Mucosa of rectum (tissue), 2 donors: ENCODE measurements at regions not wholly inside any gene's neighbourhood (a gene's known extent, or its start where the extent isn't known, plus 50 kb on each side); places are given as distances from the start of the nearest gene placed in this dataset.

Source experiments
- H3K27ac ChIP-seq, 2 donors: one replicate each; pipeline ENCODE4 v1.7.0; 2013; ENCODE audit warnings: inconsistent platforms in 2 of 2, low read depth in 2 of 2, low read length in 2 of 2
- H3K27me3 ChIP-seq, 2 donors: one replicate each; pipeline ENCODE4 v1.7.0; 2013; ENCODE audit warnings: low read length in 2 of 2; ENCODE audit not compliant: control insufficient read depth in 2 of 2, insufficient read depth in 2 of 2
- H3K36me3 ChIP-seq, 2 donors: one replicate each; pipeline ENCODE4 v1.7.0; 2013; ENCODE audit warnings: low read length in 2 of 2; ENCODE audit not compliant: control insufficient read depth in 2 of 2, insufficient read depth in 2 of 2
- H3K4me1 ChIP-seq, 2 donors: one replicate each; pipeline ENCODE4 v1.7.0; 2013; ENCODE audit warnings: low read length in 2 of 2, mild to moderate bottlenecking in 1 of 2; ENCODE audit not compliant: control insufficient read depth in 2 of 2, insufficient read depth in 2 of 2
- H3K4me3 ChIP-seq, 2 donors: one replicate each; pipeline ENCODE4 v1.7.0; 2013; ENCODE audit warnings: low read length in 2 of 2
- H3K9ac ChIP-seq, 2 donors: one replicate each; pipeline ENCODE4 v1.7.0; 2013; ENCODE audit warnings: low read length in 2 of 2, low read depth in 1 of 2, mild to moderate bottlenecking in 1 of 2
- H3K9me3 ChIP-seq, 2 donors: one replicate each; pipeline ENCODE4 v1.7.0; 2013; ENCODE audit warnings: low read length in 2 of 2; ENCODE audit not compliant: control insufficient read depth in 2 of 2
- donor health status: healthy.
- donor health status: Normal muscosa, but diverticular disease.

DNA sequence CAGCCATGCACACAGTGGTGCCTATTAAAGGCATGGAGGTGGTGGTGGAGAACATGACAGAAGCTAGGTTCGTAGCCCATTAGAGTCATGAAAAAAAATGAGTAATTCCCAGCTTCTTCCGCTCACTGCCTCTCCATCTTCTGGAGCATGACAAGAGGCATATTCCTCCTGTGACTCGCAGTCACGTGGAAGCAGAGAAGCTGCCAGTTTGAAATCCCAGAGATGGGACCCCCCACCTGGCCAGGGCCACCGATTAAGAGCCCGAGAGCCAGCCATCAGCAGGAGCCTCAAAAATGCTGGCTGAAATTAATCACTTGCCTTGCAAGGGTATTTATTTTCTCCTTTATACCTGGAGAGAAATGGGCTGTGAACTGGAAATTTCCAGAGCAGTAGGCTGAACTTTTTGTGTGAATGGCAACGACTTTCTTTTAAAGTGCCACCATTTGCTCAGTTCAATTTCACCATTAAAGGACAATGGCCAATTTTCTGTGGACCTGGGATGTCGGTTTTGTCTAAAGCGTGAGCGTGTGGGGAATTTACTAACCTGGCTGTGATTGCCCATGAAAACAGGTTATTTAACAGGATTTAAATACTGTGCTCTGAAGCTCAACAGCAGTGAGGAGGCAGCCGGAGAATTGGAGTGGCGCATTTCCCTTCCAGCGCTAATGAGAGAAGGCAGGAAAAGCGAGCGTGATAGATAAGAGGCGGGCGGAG, 189.7 kb upstream of the SDK2 start:
- no peaks in the 10 kb centered on the region for H3K4me1 ChIP-seq
- no peaks in the 10 kb centered on the region for H3K36me3 ChIP-seq
- no peaks in the 10 kb centered on the region for H3K9me3 ChIP-seq
- H3K4me3 ChIP-seq: no peak overlapping the region
- peaks cover 2 to 3% of the 10 kb centered on the region in 2 donors for H3K27me3 ChIP-seq
- H3K9ac ChIP-seq: no peak overlapping the region
- no peak overlapping the region for H3K27ac ChIP-seq

DNA sequence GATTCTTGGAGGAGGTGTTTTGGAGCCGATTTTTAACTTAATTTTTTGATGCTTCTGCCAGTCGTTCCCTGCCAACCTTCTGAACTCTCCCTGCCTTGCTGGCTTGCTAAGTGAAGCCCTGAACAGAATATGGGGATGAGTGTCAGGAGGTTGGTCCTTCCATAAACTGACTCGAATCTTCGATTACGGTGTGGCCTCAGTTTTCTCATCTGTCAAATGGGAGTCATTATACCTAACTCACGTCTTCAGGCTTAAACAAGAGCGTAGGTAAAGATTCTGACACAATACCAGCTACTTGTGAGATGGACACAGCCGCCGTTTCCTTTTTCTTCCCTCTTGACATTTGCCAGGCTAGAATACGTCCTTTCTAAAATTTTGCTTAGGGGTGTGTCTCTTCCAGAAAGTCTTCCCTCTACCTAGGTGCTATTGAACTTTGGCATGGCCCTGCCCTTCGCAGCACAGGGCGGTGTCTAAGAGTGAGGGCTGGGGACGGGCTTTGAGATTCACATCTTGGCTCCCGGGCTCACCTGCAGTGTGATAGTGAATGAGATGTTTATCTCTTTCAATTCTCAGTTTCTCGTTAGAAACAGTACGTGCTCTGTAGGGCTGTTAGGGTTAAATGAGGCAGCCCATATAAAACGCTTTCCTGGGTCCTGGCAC, 190.6 kb upstream of the SDK2 start:
- no peak overlapping the region for H3K9ac ChIP-seq
- H3K36me3 ChIP-seq: no peaks in the 10 kb centered on the region
- peaks cover 2 to 3% of the 10 kb centered on the region in 2 donors for H3K27me3 ChIP-seq
- no peaks in the 10 kb centered on the region for H3K9me3 ChIP-seq
- H3K27ac ChIP-seq: no peak overlapping the region
- H3K4me1 ChIP-seq: no peaks in the 10 kb centered on the region
- H3K4me3 ChIP-seq: no peak overlapping the region

DNA sequence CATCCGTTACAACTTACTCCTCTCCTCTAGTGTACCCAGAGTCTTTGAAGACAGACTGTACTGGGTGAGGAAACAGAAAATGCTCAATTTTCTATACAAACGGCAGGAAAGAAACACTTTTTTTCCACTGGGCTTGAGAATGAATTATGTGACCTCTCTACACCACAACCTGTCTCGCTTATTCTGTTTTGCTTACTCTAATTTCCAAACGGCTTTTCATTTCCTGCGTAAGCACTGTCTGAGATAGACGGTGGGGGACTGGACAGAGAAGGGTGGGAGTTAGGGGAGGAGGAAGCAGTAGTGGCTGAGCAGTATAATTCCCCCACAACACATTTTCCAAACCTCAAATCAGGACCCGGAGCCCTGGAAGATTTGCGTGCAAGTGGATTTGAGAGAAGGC, 191.4 kb upstream of the SDK2 start:
- Histone ChIP-seq H3K27ac (no peak overlapping the region), H3K27me3 (peaks cover 2 to 3% of the 10 kb centered on the region in 2 donors), H3K9ac (no peak overlapping the region), H3K4me3 (no peak overlapping the region), H3K36me3 (no peaks in the 10 kb centered on the region), H3K9me3 (no peaks in the 10 kb centered on the region), H3K4me1 (no peaks in the 10 kb centered on the region)

DNA sequence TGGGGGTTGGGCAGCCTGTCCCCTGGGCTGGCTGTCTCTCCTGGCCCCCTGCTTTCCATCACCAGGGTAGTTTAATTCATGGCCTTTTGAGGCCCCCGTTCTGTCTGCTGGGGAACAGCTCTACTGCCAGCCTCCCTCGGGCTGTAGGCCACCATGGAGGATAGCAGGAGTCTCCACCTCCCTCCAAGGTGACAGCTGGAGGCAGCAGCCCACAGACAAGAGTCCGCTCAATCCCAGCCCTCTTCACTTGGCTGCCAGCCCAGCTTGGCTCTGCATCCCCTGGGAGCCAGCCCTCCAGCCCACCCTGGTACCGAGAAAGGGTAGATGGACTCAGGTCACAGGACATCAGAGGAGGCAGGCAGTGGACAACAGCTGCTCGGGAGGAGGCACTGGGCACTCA, 194.6 kb upstream of the SDK2 start:
- Histone ChIP-seq H3K9ac (no peak overlapping the region), H3K4me1 (no peaks in the 10 kb centered on the region), H3K9me3 (no peaks in the 10 kb centered on the region), H3K27me3 (peaks cover 2 to 3% of the 10 kb centered on the region in 2 donors), H3K36me3 (no peaks in the 10 kb centered on the region), H3K4me3 (no peak overlapping the region), H3K27ac (no peak overlapping the region)

DNA sequence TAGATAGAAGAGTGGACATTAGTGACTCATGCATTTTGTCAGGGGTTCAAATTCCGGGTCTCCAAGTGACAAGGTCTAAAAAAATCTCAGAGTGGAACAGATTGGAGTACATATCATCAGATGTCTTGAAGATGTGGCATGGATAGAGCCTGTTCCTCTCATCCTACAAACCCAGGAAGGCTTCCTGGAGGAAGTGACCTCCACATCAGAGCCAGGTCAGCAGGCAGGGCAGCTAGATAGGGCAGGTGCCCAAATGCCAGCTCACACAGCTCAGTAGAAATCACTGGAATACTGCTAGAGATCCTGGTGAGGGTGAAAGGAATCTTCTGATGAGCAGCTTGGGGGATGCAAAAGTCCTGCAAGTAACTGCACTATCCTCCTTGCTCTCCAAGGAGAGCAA, 196.6 kb upstream of the SDK2 start:
- H3K36me3 ChIP-seq: no peaks in the 10 kb centered on the region
- no peaks in the 10 kb centered on the region for H3K4me1 ChIP-seq
- H3K27me3 ChIP-seq: peaks cover 0 to 3% of the 10 kb centered on the region in 2 donors
- H3K4me3 ChIP-seq: no peak overlapping the region
- H3K9me3 ChIP-seq: no peaks in the 10 kb centered on the region
- H3K27ac ChIP-seq: no peak overlapping the region
- no peak overlapping the region for H3K9ac ChIP-seq

DNA sequence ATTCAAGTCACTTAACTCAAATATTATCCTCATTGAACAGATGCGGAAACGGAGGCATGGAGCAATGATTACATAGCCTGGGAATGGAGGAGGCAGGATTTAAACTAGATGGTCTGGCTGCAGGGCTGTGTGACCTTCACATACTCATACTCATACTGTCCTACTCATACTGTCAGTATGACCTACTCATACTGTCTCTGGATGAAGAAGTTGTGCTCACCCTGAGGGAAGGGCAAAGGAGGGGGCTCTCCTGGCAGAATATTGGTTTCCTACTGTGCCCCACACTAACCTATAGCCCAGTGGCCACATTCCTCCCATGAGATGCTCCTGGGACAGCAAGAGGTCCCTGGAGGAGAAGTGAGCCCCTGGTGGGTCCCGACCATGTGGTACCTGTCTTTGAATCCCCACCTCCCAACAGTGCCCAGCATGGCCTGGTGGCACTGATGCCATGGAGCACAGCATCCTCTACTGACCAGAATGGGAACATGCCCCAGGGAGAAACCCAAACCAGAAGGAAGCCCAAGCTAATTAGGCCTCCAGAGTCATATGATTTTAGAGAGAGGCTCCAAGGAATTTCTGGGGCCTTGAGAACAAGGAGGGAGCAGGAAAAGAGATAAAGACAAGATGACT, 197.3 kb upstream of the SDK2 start:
- H3K36me3 ChIP-seq: no peaks in the 10 kb centered on the region
- no peaks in the 10 kb centered on the region for H3K9me3 ChIP-seq
- no peak overlapping the region for H3K4me3 ChIP-seq
- no peaks in the 10 kb centered on the region for H3K4me1 ChIP-seq
- no peak overlapping the region for H3K9ac ChIP-seq
- no peaks in the 10 kb centered on the region for H3K27me3 ChIP-seq
- H3K27ac ChIP-seq: no peak overlapping the region

DNA sequence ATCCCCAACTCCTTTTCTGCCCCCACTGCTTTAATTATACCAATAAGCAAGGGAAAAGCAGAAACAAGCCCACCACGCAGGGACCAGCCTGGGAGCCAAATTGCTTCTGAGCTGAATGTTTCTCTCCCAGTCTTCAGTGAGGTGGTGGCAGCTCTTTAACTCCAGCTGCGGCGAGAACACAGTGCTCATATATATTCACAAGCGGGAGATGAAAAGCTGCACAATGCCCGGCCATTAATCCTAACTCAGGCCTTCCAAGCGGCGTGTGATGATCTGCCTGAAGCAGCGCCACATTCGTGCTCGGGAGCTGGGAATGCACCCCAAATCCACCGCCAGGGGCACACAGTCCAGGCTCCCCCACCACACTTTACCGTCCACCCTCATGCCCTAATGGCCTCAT, 203.7 kb upstream of the SDK2 start:
- no peak overlapping the region for H3K27ac ChIP-seq

DNA sequence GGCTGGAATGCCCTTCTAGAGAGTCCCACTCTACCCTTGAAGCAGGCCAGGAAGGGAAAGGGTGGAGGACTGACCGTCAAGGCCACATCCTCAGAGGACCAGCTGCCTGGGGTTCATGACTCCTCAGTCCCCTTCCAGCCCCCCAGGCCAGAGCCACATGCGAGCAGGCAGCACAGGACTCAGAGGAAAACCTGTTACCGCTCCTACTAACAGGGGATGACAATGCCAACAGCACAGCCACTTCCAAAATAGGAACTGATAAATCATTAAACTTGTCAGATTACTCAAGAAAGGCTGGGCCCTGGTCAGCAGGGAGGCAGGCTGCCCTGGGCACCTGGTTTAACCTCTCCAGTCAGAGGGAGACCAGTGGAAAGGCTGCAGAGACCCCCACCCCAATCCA, 206.2 kb upstream of the SDK2 start:
- Histone ChIP-seq H3K27me3 (no peaks in the 10 kb centered on the region), H3K4me1 (no peaks in the 10 kb centered on the region), H3K27ac (no peak overlapping the region), H3K9ac (no peak overlapping the region), H3K36me3 (no peaks in the 10 kb centered on the region), H3K4me3 (no peak overlapping the region), H3K9me3 (no peaks in the 10 kb centered on the region)

More for the DNA sequence above, 203.7 kb upstream of the SDK2 start:
- H3K4me3 ChIP-seq: no peak overlapping the region
- no peaks in the 10 kb centered on the region for H3K4me1 ChIP-seq
- no peaks in the 10 kb centered on the region for H3K9me3 ChIP-seq
- no peak overlapping the region for H3K9ac ChIP-seq
- no peaks in the 10 kb centered on the region for H3K36me3 ChIP-seq
- no peaks in the 10 kb centered on the region for H3K27me3 ChIP-seq

DNA sequence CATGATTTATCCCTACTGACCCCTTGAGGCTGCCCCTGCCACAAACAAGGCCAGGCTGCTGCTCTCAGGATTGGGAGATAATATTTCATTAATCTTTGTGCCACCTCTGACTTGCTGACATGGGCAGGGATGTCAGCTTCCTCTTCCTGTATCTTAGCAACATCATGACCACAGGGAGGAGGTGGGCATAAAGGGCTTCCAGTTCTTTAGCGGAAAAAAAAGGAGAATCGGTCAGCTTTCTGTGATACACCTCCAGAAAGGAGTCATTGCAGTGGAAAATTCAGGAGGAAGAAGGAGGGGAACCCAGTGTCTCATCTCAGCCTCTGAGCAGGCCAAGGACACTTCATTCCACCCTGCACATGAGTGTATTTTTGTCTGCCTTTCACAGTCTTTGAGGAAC, 206.8 kb upstream of the SDK2 start:
- no peaks in the 10 kb centered on the region for H3K9me3 ChIP-seq
- H3K27ac ChIP-seq: no peak overlapping the region
- no peak overlapping the region for H3K4me3 ChIP-seq
- no peaks in the 10 kb centered on the region for H3K27me3 ChIP-seq
- no peaks in the 10 kb centered on the region for H3K36me3 ChIP-seq
- no peak overlapping the region for H3K9ac ChIP-seq
- H3K4me1 ChIP-seq: no peaks in the 10 kb centered on the region

DNA sequence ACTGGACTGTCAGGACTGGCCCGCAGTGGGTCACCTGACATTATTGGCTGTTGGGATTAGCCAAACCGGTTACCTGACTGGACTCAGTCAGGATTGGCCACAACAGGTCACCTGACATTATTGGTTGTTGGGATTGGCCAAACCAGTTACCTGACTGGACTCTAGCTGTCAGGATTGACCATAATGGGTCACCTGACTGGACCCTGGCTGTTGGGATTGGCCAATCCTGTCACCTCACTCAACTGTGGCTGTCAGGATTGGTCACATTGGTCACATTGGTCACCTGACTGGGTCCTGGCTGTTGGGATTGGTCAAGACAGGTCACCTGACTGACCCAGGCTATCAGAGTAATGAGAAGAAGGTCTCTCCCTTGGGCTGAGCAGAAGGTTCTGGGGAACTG, 207.7 kb upstream of the SDK2 start:
- Histone ChIP-seq H3K27ac (no peak overlapping the region), H3K36me3 (no peaks in the 10 kb centered on the region), H3K4me3 (no peak overlapping the region), H3K9ac (no peak overlapping the region), H3K27me3 (no peaks in the 10 kb centered on the region), H3K4me1 (no peaks in the 10 kb centered on the region), H3K9me3 (no peaks in the 10 kb centered on the region)
